ENCODE measurements at regions not wholly inside any gene's neighbourhood (a gene's known extent, or its start where the extent isn't known, plus 50 kb on each side); places are given as distances from the start of the nearest gene placed in this dataset.

- TF ChIP-seq MAX (IDR thresholded peaks at IDR 0.05) = no peak
- TF ChIP-seq CTCF (IDR thresholded peaks at IDR 0.05) = no peak
- no peak for TF ChIP-seq POLR2A (IDR thresholded peaks at IDR 0.05; ENCODE audit: low read length)
These were observed 794.2 kb upstream of the CDH10 start for GRCh38 chr5:25439025-25439424.
